WI38 (cell line): ENCODE measurements at regions not wholly inside any gene's neighbourhood (a gene's known extent, or its start where the extent isn't known, plus 50 kb on each side); places are given as distances from the start of the nearest gene placed in this dataset.

ENCODE experiments used
- H3K4me3 ChIP-seq: 2 replicates; pipeline ENCODE4 v1.5.1; 2011; ENCODE audit warnings: low read depth, mild to moderate bottlenecking, control low read depth, low read length
- CTCF ChIP-seq: IDR thresholded peaks from 2 replicates; pipeline ENCODE4 v1.5.1; 2012; ENCODE audit warnings: low read depth, mild to moderate bottlenecking, control low read depth, low read length

GRCh38 chr4:180798036-180798577 lies 1445.1 kb upstream of the TENM3 start:
- no peak for TF ChIP-seq CTCF
- H3K4me3 ChIP-seq, result no peak overlapping the region

GRCh38 chr4:180799798-180800197 lies 1443.4 kb upstream of the TENM3 start:
- H3K4me3 ChIP-seq, result no peak overlapping the region
- TF ChIP-seq CTCF, result no peak

GRCh38 chr4:180805101-180805500 lies 1438.1 kb upstream of the TENM3 start:
- TF ChIP-seq CTCF, result no peak
- no peak overlapping the region for H3K4me3 ChIP-seq

- no peak overlapping the region for H3K4me3 ChIP-seq
- TF ChIP-seq CTCF, result no peak
Observed at GRCh38 chr4:180808862-180809261, 1434.3 kb upstream of the TENM3 start.

- no peak for TF ChIP-seq CTCF
- no peak overlapping the region for H3K4me3 ChIP-seq
Observed at GRCh38 chr4:180809439-180809838, 1433.8 kb upstream of the TENM3 start.

- H3K4me3 ChIP-seq, result no peak overlapping the region
- TF ChIP-seq CTCF, result no peak
Observed at GRCh38 chr4:180810581-180810980, 1432.6 kb upstream of the TENM3 start.

- TF ChIP-seq CTCF, result no peak
Observed at GRCh38 chr4:180811556-180811955, 1431.6 kb upstream of the TENM3 start.

More at GRCh38 chr4:180811556-180811955, 1431.6 kb upstream of the TENM3 start:
- no peak overlapping the region for H3K4me3 ChIP-seq
